Pancreas (tissue), 10 donors: ENCODE measurements at regions not wholly inside any gene's neighbourhood (a gene's known extent, or its start where the extent isn't known, plus 50 kb on each side); places are given as distances from the start of the nearest gene placed in this dataset.
A peak's percentile ranks its signal among the peaks of the same experiment; 100 is the strongest.

Experiments used
- ATAC-seq, 4 donors: fragments of 200-7000 bp; cut with Tn5 transposase; one replicate each; pipeline versions ENCODE4 v1.8.0 to v1.9.1; 2020; ENCODE audit warnings: mild to moderate bottlenecking in 4 of 4, moderate library complexity in 4 of 4
- DNase-seq, 6 donors: peaks; one replicate each; pipeline ENCODE4 v3.0.0-alpha.2; 2020
- FAIRE-seq: peaks from 2 replicates; lab custom pipeline; 2012; peaks lifted over from hg19 to GRCh38; lab: Jason Lieb, UNC
- H3K27ac ChIP-seq, 4 donors: fragments of 200-600 bp; sonication (generic); 1 replicate in 3 of 4; 2 replicates in 1 of 4; pipeline versions ENCODE4 v1.5.0 to v1.8.0; 2020
- H3K27me3 ChIP-seq, 4 donors: fragments of 200-600 bp; one replicate each; pipeline ENCODE4 v1.8.0; 2021
- H3K36me3 ChIP-seq, 3 donors: fragments of 200-600 bp; sonication (generic) in 1 of 3; one replicate each; pipeline versions ENCODE4 v1.5.0 to v1.8.0; 2020 to 2021
- H3K4me1 ChIP-seq, 3 donors: fragments of 200-600 bp; one replicate each; pipeline ENCODE4 v1.8.0; 2021
- H3K4me3 ChIP-seq, 4 donors: fragments of 200-600 bp; sonication (generic) in 2 of 4; one replicate each; pipeline versions ENCODE4 v1.5.0 to v1.8.0; 2020 to 2021
- H3K9me3 ChIP-seq, 4 donors: fragments of 200-600 bp; one replicate each; pipeline ENCODE4 v1.8.0; 2021
- CTCF ChIP-seq, 4 donors: fragments of 200-600 bp; sonication (generic) in 3 of 4; IDR thresholded peaks; one replicate each; pipeline versions ENCODE4 v1.5.0 to v1.8.0; 2021; ENCODE audit warnings: antibody characterized with exemption in 4 of 4
- whole genome bisulfite sequencing, 2 donors: extraction: QIAGEN DNeasy Blood & Tissue Kit; methylation state at CpG; one replicate each; pipeline ENCODE4 v1.1.7; 2013; 5-methylcytosine and 5-hydroxymethylcytosine counted together
- intact Hi-C, 3 donors: fragments of 100-400 bp; cut with DNase I; formaldehyde crosslinking; loops; one replicate each; pipeline versions ENCODE4 v1.11.1 to v1.14.2; 2022
- donor health status: healthy with polysubstance abuse.
- donor health status: DM: no; HTN: no; CAD: no; lungs with moderate emphysema.
- donor health status: DM: no; HTN: no; CAD: no.
- donor health status: control.
- donor health status: control.
- donor health status: Bipolar disorder and iron deficiency.
- donor health status: DM: yes; HTN: yes; CAD: no.
- donor health status: DM: no; HTN: no; CAD: no.
- donor health status: DM: no; HTN: no; CAD: no.
- donor health status: DM: yes; HTN: yes; CAD: no.

DNA sequence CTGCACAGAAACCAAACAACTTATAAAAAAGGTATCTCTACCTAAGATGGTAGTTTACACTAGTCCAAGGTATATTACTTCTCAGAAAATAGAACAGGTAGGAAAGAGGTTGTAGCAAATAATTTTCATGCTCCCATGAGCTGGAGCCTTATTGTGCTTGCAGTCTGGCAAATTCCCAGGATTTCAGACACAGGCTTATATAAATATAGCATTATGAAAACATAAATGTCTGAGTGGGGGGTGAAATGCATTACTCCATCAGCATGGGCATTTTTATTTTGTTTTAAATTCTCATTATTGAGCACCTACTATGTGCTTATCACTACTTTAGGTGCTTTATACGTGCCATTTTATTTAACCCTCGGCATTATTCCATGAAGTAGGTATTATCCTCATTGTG is 83.0 kb upstream of the PHYHIPL start:
- FAIRE-seq (no peak), ATAC-seq (peak in 1 of 4 donors; percentile 44), DNase-seq (no peak)
- Histone ChIP-seq H3K27ac (no peak overlapping the region), H3K27me3 (no peaks in the 10 kb centered on the region), H3K36me3 (no peaks in the 10 kb centered on the region), H3K4me3 (no peak overlapping the region), H3K4me1 (peaks cover 0 to 8% (median 0%) of the 10 kb centered on the region in 3 donors), H3K9me3 (no peaks in the 10 kb centered on the region)
- intact Hi-C loops, result no loop called here
- WGBS, 2 donors, result 83% methylated on average over 2 of the region's 2 CpGs
- no peak for TF ChIP-seq CTCF (IDR thresholded peaks at IDR 0.05)

DNA sequence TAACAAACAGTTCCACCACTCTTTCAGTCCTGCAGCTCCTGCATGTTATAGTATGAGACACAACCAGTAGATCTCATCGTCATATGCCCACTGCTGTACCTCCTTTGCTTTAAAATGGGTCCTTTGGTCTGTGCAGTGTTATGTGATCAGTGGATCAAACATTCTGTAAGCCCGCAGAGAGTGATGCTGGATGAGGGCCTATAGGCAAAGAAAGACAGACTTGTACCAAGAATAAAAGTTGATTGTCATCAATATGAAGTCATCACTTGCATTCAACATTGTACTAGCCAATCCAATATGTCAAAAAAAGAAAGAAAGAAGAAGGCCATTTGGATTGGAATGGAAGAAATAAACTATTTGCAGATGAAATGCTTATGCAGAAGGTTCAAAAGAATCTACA is 79.8 kb upstream of the PHYHIPL start:
- no peak overlapping the region for H3K4me3 ChIP-seq
- FAIRE-seq (no peak), ATAC-seq (no peak), DNase-seq (no peak)
- H3K36me3 ChIP-seq, result no peaks in the 10 kb centered on the region
- H3K27me3 ChIP-seq, result no peaks in the 10 kb centered on the region
- H3K27ac ChIP-seq, result no peak overlapping the region
- no peak for TF ChIP-seq CTCF (IDR thresholded peaks at IDR 0.05)
- no peaks in the 10 kb centered on the region for H3K9me3 ChIP-seq
- 95 to 100% methylated on average over 2 of the region's 2 CpGs for WGBS, 2 donors
- intact Hi-C loops, result no loop called here
- H3K4me1 ChIP-seq, result peaks cover 0 to 8% (median 0%) of the 10 kb centered on the region in 3 donors

- no peak for TF ChIP-seq CTCF (IDR thresholded peaks at IDR 0.05)
- no peak for FAIRE-seq
- Histone ChIP-seq H3K27me3 (no peaks in the 10 kb centered on the region), H3K4me1 (peaks cover 0 to 2% (median 0%) of the 10 kb centered on the region in 3 donors), H3K27ac (no peak overlapping the region), H3K4me3 (no peak overlapping the region), H3K9me3 (no peaks in the 10 kb centered on the region), H3K36me3 (no peaks in the 10 kb centered on the region)
- no peak for DNase-seq
- intact Hi-C loops, result no loop called here
- peak in 3 of 4 donors; percentile 31 to 43 (median 41) for ATAC-seq
Measured at GRCh38 chr10:59098387-59098786, 78.1 kb upstream of the PHYHIPL start.

DNA sequence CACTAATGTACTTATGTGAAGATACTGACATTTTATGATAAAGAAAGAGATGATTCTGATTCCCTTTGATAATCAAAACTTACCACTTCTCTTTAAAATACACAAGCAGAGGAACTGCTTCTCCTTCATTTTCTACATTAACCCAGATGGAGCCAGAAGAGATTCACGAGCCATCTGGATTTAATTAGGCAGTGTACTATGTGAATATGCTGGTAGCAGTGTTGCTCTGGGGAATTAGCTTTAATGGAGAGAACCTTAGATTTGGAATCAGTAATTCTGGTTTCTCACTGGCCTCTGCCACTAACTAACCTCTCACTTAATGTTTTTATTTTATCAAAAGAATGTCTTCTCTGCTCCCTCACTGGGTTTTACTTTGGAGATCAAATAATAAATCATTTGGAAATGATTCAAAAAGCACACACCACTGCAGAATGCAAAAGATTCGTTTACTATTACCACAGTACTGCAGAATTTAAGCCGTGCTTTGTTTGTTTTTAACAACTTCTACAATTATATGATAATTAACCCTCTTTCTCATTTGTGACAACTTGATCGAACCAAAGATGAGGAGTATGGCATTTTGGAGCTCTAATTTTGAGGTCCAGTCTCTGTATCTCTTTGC is 77.5 kb upstream of the PHYHIPL start:
- FAIRE-seq (no peak), ATAC-seq (peak in 2 of 4 donors; percentile 18 to 41), DNase-seq (no peak)
- H3K4me1 ChIP-seq, result no peaks in the 10 kb centered on the region
- H3K4me3 ChIP-seq, result no peak overlapping the region
- intact Hi-C loops, result no loop called here
- WGBS, 2 donors, result 40% methylated on average over 4 of the region's 4 CpGs
- TF ChIP-seq CTCF (IDR thresholded peaks at IDR 0.05), result no peak
- no peak overlapping the region for H3K27ac ChIP-seq
- H3K36me3 ChIP-seq, result no peaks in the 10 kb centered on the region
- H3K27me3 ChIP-seq, result no peaks in the 10 kb centered on the region
- no peaks in the 10 kb centered on the region for H3K9me3 ChIP-seq

DNA sequence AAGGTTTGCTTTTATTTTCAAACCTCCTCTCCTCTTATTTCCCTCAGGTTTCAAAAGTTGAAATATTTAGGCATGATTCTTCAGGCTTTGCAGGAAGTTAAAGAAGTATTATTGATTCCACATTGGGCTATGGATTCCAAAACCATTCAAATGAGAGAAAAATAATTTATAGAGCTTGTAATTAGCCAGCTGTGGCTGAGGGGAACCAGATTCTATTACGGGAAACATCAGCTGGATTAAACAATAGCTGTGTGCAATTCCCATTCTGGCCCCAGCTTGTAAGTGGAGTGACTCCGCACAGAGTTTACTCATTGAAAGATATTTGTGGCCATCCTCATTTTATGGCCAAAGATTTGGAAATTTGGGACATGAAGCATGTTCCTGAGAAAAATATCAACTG is 77.0 kb upstream of the PHYHIPL start:
- no peak for TF ChIP-seq CTCF (IDR thresholded peaks at IDR 0.05)
- DNase-seq (no peak), FAIRE-seq (no peak), ATAC-seq (peak in 1 of 4 donors; percentile 62)
- no peaks in the 10 kb centered on the region for H3K4me1 ChIP-seq
- H3K36me3 ChIP-seq, result no peaks in the 10 kb centered on the region
- H3K27ac ChIP-seq, result no peak overlapping the region
- no peak overlapping the region for H3K4me3 ChIP-seq
- no peaks in the 10 kb centered on the region for H3K9me3 ChIP-seq
- WGBS, 2 donors, result 68 to 70% methylated on average over 2 of the region's 2 CpGs
- H3K27me3 ChIP-seq, result no peaks in the 10 kb centered on the region
- intact Hi-C loops, result no loop called here
